Right forelimb (tissue), 1 donor: ENCODE measurements at regions not wholly inside any gene's neighbourhood (a gene's known extent, or its start where the extent isn't known, plus 50 kb on each side); places are given as distances from the start of the nearest gene placed in this dataset.
"Not testable (repeated sequence)": the region's sequence is repeated elsewhere in the genome, so short reads cannot be mapped to it uniquely, and the experiment has no call there.

Experiments
- DNase-seq: peaks from one replicate; pipeline ENCODE4 v3.0.0-alpha.2; 2018

DNA sequence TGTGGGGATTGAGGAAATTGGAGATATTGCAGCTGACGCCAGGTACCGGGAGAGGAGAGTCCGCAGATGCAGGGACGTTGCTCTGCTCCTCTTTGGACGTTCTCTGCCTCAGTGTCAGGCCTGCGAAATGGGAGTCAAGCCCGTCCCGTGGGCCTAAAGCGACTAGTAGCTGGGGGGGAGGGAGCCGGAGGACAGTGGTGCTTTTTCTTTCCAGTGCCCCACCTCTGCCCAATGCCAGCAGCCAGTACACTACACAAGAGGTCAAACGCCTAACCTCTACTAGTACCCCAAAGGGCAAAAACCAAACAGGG lies 413.6 kb upstream of the ESRRG start:
- no peak for DNase-seq

DNA sequence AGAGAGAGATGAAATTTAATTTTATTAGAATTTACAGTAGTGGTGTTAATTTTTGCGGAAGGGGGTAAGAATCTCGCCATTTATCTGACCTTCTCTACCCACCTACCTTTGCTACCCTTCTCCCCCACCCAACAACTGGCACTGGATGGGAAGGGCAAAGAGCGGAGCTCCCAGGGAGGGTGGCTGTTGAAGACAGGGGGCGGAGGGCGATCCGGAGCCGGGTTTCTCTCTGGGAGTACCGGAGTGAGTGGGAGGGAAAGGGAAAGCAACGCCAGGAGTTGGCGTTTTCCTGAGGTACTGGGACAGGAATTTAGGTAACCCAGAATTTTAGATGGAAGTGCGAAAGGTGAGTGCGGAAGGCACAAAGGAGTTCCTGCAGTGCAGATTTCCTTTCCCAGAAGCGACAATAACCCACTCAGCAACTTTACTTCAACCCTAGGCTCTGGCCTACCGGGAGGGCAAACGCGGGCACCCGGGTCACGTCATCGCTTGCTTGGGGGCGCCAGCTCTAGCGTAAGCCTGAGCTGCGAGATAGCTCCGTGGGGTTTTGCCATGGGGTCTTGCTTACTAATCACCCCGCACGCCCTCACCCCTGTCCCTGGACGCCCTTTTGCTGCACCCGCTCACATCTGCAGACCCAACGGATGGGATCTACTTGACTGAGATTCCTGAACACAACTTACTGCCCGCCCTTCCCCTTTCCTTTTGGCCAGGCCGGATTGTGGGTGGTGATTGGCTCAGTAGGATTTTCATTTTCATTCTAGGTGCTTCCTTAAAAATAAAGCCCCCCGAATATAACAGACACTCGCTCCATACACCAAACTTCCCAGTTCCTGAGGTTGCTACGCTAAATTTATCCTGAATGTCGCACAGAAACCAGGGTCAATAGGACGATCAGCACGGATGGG lies 413.0 kb upstream of the ESRRG start:
- no peak for DNase-seq

DNA sequence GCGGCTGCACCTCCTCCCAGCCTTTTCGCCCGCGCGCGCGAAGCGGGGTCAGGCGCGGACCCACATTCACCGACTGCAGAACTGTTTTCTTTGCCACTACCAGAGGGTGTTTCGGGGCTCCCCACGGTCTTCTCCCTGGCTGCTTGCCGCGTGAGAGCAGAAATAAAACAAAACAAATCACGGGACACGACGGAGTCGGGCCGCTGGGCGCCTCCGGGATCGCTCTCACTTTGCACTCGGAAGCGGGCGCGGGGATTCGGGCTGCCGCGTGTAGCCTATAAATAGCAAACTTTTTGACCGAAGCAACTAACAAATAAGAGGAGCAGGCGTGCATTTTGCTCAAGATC lies 412.3 kb upstream of the ESRRG start:
- peak; percentile 70 for DNase-seq

DNA sequence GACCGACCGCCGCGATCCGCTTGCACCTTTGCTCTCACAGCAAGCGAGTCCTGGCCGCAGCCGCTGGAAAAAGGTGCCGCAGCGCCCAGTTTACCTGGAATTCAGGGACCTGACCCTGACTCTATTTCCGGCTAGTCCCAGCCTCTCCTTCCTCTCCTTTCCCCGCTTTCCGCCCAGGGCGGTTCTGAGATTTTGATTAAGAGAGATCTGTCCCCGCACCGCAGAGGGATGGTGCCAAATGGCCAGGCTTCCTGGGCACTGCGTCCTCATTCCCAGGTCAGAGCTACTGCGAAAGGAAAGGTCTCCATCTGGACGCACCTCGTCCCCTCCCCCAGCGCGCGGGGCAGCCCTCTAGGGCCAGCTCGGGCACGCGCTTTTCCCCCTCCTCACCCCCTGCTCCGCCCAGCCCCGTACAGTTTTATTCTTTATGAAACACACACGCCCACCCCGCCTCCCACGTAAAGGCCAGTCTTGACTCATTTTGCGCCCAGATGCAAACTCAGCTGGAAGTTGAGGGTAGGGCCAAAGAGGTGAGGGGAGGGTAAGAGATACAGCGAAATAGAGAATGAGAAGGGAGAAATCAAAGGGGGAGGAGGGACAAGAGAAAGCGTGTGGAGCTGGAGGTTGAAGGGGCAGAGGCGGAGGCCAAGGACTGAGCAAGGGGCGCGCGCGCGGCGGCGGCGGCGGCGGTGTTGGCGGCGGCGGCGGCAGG lies 411.8 kb upstream of the ESRRG start:
- DNase-seq = no peak

DNA sequence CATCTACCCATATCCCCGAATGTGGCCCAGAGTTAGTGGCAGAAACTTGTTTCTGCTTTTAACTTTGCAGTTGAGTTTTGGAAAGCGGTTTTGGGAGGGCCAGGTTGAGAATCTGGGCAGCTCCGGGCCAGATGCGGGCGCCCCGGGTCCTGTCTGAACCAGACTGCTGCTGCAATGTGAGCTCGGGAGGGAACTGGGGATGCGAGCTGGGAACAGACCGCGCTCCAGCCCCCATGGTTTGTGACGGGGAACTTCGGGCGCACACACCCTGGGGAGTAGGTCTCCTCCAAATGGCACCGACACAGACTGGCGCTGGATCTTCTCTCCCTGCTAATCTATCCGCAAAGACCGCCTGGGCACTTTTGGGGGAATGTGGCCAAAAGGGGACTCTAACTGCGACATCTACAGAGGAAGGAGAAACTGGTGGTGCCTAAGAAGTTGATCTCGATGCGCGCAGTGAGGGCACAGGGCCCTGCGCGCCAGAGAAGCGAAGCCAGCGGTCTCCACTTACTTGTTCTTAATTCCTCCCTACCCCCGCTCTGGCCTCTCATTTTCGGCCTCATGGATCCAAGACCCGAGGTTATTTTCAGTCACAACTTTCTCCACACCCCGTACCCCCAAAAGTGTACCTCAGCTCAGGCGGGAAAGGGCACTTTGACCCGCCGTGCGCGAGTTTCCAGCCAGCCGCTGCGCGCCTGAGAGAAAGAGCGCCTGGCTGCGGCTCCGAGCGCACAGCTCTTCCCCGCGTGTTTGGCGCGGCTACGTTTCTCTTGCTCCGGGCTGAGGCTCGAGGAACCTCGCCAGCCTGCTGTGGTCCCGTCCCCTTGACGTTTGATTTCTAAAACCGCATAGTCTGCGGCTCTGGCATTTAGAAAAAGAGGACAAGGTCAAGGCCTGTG lies 411.0 kb upstream of the ESRRG start:
- DNase-seq = peak; percentile 55

DNA sequence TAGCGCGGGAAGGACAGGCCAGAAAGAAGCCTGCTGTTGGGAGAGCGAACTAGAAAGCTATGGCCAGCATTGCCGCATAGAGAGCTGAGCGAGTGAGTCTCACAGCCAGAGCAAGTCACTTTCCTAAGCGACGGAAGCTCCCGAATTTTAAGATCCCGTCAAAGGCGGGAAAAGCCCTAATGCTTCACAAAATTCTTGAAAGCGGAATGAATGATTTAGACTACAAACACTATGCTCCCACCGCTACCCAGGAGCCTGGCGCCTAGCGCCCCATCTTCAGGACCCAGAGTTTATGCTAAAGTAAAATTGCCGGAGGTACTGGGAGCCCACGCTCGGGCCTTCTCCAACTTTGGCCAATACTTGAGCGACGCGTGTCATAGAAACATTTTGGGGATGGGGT lies 409.9 kb upstream of the ESRRG start:
- no peak for DNase-seq

DNA sequence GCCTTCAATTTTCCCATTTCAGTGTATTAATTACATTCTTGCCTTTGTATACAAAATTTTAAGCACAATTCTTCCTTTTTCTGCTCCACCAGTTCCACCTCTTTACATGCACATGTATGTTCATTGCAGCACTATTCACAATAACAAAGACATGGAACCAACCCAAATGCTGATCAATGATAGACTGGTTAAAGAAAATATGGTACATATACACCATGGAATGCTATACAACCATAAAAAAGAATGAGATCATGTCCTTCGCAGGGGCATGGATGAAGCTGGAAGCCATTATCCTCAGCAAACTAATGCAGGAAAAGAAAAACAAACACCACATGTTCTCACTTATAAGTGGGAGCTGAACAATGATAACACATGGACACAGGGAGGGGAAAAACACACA lies 400.1 kb upstream of the ESRRG start:
- not testable (repeated sequence) for DNase-seq

DNA sequence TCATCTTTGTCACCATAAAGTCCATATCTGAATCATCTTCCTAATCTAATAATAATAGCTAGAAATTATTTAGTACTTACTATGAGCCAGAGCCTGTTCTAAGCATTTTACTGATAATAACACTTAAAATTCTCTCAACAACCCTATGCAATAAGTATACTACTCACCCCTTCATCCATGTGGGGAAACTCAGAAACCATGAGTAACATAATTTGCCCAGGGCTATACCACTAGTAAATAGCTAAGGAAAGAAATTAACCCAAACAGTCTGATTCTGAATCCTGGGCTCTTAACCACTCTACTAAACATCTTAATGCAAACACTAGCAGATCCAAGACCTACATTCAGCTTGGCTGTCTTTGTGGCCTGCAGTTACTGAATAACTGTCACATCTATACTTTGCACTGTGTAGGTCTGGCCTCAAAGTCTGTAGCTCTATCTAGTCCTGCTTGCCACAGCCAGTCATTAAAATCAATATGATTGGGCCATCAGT lies 394.8 kb upstream of the ESRRG start:
- DNase-seq = no peak

DNA sequence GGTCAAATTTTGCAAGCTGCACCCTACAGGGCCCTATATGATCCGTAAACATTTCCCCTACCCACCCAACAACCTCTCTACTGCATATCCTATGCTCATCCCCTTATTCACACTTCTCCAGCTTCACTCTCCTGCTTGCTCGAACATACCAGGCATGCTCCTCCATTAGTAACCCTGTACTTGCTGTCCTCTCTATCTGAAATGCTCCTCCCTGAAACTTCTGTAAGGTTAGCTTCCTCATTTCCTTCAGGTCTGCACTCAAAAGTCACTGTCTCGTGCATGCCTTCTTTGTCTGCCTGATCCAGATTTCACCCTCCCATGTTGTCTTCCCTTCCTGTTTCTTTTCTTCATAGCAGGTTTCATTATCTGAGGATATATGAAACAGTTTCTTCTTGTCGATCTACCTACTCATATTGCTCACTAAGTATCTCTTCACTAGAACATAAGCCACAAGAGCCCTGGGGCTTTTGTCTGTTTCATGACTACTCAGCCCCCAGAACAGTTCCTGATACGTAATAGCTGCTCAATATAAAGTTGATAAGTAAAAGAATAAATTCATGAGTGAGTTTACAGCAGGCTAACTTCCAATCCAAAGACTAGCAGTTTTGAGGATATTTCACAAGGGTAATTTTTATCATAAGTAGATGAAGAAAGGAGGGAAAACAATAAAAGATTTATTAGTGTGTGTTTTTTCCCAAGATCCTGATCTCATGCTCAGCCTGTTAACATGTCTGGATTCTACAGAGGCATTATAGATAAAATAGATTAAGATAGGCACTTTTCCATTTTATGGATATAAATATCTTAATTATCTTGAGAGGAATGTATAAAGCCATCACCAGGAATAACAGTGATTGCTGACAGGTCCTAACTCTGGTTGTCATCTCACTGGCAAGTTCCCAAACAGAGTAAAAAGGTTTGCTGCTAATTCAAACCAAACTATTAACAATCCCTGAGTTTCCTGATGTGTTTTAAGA lies 392.5 kb upstream of the ESRRG start:
- DNase-seq = no peak

DNA sequence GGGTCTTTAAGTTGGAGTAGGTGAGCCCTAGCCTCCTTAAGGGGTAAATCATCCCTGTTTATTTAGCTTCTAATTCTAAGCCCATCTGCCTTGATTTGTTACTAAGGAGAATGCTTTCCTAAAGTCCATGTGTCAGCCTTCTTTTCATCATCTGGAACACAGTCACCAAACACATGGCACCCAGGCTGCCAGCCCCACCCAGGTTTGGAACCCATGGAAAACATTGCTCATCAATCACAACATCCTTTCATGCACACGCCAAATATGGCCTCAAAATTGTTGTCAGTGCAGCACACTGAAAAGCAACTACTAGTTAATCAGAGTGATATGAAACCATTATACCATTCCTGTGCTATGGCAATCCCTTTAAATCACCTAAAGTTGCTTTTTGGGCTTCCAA lies 386.7 kb upstream of the ESRRG start:
- no peak for DNase-seq

DNA sequence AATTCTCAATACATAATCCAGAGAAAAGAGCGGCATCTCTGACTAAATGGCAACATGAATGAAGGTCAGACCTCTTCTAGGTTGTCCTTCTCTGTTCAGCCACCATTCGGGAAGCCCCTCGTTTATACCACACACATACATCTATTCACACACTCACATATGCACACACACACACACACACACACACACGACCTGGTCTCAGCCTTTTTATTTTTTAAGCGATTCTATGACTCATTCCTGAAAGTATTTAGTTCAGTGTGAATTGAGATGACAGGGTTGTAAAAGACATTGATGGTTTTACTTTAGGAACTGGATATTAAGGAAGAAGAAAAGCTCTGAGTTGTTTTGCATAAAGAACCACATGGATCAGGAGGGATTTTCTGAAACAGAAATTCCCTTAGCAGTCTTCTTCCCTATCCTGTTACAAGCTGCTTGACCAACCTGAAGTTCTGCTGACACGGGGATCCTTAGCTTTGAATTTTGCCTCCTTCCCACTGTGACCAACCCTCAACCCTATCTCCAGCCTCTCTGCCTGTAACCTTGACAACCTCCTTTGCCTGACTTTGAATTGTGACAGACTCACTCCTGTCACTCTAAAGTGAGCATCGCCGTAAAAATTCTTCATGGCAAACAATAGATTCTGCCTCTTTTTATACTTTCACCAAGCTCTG lies 383.1 kb upstream of the ESRRG start:
- no peak for DNase-seq

DNA sequence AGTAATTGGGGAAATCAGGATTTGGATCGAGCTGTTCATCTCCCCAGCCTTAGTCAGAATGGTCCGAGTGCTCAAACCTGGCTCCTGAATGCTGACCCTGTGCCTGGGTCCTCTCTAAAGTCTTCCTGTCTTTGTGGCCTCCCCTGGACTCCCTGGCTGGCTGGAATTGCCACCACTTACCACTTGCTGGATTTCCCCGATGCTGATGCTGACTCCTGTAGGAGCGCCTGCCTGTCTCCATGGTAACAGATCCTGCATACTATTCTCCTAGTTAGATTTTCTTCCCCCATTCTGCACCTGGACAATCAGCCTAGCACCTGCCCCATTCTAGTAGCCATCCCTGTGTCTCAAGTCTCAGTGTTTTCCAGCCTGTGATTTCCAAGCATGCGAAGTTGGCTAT lies 382.2 kb upstream of the ESRRG start:
- no peak for DNase-seq

DNA sequence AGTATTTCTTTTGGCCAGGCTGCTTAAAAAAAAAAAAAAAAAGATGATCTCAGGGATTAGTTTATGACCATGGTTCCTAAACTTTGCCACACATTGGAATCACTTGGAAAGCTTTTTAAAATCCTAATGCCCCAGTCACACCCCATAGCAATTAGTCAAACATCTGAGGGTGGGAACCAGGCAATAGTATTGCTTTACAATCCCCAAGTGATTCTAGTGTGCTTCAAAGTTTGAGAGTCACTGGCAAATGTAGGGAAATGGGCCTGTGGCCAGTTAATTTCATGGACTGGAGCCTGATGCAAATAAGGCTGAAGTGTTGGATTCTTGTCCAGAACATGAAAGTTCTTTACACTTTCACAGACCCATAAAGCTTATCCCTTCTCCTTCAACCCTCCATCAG lies 374.6 kb upstream of the ESRRG start:
- no peak for DNase-seq

DNA sequence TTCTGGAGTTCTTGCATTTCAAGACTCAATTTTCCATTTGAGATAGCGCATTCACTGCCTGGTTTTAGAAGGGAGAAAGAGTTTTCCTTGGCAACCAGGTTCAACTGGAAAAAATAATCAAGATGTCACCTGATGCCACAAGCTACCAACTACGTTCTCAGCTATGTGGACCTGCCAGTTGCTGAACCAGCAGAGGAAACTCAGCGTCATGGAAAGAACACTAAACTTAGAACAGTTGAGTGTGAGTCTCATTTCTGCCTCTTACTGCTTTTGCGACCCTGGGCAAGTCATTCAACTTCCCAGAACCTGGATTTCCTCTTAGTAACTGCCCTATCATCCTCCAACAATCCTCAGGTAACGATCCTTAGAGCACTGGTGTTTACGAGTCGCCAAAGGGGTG lies 373.0 kb upstream of the ESRRG start:
- no peak for DNase-seq

DNA sequence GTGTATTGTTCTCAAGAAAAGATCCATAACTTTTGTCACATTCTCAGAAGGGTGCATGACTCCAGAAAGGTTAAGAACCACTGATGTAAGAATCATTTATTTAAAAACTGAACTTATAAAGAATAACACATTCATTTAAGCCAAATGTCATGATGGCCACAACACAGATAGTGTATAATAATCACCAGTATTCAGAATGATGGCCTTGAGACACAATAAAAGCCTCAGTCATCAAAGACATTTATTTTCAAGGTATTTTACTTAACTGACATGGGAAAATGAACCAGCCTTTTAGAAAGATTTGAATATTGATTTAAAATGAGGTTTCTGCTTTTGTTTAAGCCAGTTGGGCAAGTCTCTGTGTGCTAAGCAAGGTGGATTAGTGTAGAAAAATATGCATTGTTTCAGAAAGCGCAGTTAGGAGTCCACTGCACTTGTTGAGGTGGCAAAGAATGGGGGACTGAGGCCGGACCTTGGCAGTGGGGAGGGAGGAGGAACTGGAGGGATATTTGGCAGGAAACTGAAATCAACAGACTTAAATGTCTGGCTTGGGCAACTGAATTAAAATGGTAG lies 371.9 kb upstream of the ESRRG start:
- DNase-seq = no peak

DNA sequence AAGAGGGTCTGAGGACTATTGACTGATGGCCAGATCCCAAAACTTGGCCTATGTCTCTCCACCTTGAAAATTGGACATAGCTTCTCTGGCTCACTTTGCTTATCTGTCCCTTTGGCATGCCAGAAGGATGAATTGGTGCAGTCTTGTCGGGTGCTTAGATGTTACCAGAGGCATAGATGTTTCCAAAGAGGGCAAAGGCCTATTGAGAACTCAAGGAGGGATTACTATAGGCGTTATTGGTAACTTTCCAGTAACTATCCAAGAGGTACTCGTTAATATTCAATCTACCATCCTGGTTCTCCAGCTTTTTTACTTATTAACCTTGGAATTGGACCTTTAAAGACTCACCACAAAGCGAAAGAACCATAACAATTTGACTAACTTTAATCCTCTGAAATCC lies 368.3 kb upstream of the ESRRG start:
- DNase-seq = no peak

DNA sequence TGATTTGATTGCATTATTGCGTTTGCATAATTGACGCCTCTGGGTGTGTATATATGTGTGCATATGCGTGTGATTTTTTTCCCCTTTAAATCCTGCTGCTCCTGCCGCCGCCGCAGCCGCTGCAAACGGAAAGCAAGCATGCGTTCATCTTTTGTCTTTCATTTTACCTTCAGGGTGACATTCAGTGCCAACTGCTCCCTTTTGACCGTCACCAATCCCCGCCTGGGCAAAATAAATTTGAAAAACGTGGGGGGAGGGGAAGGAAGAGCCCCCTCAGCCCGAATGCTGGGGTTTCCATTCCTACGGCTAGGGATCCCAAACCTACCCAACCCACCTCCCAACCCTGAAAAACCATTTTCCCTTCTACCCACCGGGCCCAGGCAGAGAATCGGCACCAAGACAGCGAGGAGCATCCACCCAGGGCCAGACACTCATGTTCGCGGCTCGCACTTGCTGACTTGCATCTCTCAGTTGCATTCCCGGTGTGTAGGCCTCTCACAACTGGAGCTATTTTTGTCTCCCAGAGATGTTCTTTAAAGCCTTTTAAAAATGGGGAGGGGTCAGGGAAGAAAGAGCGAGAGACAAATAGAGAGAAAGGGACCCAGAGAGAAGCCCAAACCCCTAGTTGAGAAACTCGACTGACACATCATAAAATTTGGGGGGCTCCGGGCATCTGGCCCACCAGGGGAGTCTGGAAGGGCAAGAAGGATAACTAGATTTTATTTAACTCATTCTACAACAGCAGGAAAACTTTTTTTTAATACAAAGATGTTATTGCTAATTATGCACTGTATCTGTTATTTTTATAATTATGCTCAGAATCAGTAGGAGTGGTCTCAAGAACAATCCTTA lies 367.1 kb upstream of the ESRRG start:
- DNase-seq = peak; percentile 51

DNA sequence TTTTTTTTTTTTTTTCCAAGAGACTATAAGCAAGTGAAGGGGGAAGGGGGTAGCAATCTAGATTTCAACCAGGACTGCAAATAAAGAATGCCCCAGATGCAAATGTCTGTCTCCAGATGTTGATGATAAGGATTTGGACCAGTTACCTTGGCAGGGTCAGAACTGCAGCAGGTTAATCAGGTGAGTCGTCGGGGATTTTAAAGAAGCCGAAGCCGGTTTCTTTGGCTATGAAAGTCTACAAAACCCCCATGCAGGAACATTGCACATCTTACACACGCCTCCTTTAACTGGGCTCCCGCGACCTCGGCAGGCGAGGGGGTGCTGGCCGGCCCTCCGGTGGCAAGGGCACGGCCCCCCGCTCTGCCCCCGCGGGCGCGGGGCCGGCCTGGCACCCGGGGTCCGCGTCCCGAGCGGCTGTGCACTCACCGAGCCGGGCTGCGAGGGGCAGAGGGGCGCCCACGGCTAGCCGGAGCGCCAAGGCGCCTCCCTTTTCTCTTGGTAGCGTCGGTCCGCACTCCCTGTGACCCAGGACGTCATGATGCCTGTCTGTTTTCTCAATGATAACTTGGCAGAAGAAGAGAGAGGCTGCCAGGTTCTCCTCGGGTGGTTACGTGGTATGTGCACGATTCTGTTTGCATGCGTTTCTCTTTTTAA lies 366.3 kb upstream of the ESRRG start:
- peak; percentile 75 for DNase-seq

DNA sequence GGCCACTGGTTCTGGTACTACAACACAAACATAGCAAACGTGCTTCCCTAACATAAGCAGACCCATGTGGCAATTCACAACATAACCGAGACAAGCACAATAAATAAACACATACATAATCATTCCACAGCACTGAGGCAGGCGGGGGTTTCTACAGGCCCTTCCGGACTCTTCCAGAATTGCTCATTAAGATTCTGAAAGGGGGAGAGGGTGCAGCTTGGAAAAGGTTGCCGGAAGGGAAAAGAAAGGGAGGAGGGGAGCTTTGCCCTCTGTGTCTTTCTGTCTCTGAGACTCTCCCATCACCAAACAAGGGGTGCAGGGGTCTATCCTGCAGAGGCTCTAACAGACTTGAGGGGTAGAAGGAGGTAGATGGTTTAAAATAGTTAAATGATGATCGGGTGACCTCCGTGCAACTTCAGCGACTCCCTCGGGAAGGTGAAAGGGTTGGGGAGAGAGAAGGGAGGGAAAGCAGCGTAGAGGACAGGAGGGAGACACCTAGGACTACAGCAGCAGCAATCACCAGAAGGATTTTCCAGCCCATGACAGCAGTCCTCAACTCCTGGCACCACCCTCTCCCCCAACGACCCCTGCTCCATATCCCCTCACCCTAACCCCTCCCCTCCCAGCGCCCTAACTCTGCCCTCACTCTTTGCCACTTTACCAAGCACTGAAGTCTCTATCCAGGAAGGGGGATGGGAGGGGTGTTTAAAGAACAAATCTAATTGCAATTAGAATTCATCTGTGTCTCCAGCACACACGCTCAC lies 365.5 kb upstream of the ESRRG start:
- no peak for DNase-seq
